Progenitor cell of endocrine pancreas (in vitro differentiated cells): ENCODE measurements at regions not wholly inside any gene's neighbourhood (a gene's known extent, or its start where the extent isn't known, plus 50 kb on each side); places are given as distances from the start of the nearest gene placed in this dataset.

Experiments
- DNase-seq: peaks from one replicate; pipeline ENCODE4 v3.0.0; 2021; ENCODE audit warnings: low spot score; ENCODE audit not compliant: unreplicated experiment
- H3K27ac Mint-ChIP-seq: 2 replicates; pipeline ENCODE4 v1.8.0; 2021; ENCODE audit warnings: mild to moderate bottlenecking, moderate library complexity, mixed read lengths
- H3K27me3 Mint-ChIP-seq: 2 replicates; pipeline ENCODE4 v1.8.0; 2021; ENCODE audit warnings: mixed read lengths
- H3K36me3 Mint-ChIP-seq: 2 replicates; pipeline ENCODE4 v1.8.0; 2022; ENCODE audit warnings: mixed read lengths; ENCODE audit not compliant: insufficient read depth
- H3K4me1 Mint-ChIP-seq: 2 replicates; pipeline ENCODE4 v1.8.0; 2021; ENCODE audit warnings: low read depth, mixed read lengths
- H3K4me3 Mint-ChIP-seq: 2 replicates; pipeline ENCODE4 v1.8.0; 2021; ENCODE audit warnings: low read depth, mild to moderate bottlenecking, moderate library complexity, mixed read lengths
- H3K9me3 Mint-ChIP-seq: 2 replicates; pipeline ENCODE4 v1.8.0; 2021; ENCODE audit warnings: low read depth, mixed read lengths
- CTCF ChIP-seq: fragments of 200-600 bp; sonication (generic); IDR thresholded peaks from one replicate; pipeline ENCODE4 v1.5.0; 2021; ENCODE audit warnings: antibody characterized with exemption, mild to moderate bottlenecking; ENCODE audit not compliant: unreplicated experiment

GRCh38 chr21:27418346-27418745 lies 451.5 kb upstream of the ADAMTS5 start:
- DNase-seq = no peak
- no peaks in the 10 kb centered on the region for H3K4me1 Mint-ChIP-seq
- TF ChIP-seq CTCF = no peak
- no peaks in the 10 kb centered on the region for H3K9me3 Mint-ChIP-seq
- no peaks in the 10 kb centered on the region for H3K36me3 Mint-ChIP-seq
- no peak overlapping the region for H3K27ac Mint-ChIP-seq
- no peak overlapping the region for H3K4me3 Mint-ChIP-seq
- H3K27me3 Mint-ChIP-seq = no peaks in the 10 kb centered on the region

- no peak for DNase-seq
- no peak for TF ChIP-seq CTCF
- H3K27ac Mint-ChIP-seq = no peak overlapping the region
- no peaks in the 10 kb centered on the region for H3K27me3 Mint-ChIP-seq
- no peaks in the 10 kb centered on the region for H3K4me1 Mint-ChIP-seq
- H3K9me3 Mint-ChIP-seq = peaks cover 3% of the 10 kb centered on the region
- no peaks in the 10 kb centered on the region for H3K36me3 Mint-ChIP-seq
- no peak overlapping the region for H3K4me3 Mint-ChIP-seq
Observed at GRCh38 chr21:27412530-27412929, 445.6 kb upstream of the ADAMTS5 start.

GRCh38 chr21:27408826-27409225 lies 441.9 kb upstream of the ADAMTS5 start:
- no peak for DNase-seq
- H3K27me3 Mint-ChIP-seq = no peaks in the 10 kb centered on the region
- peaks cover 3% of the 10 kb centered on the region for H3K9me3 Mint-ChIP-seq
- H3K36me3 Mint-ChIP-seq = no peaks in the 10 kb centered on the region
- H3K27ac Mint-ChIP-seq = no peak overlapping the region
- H3K4me3 Mint-ChIP-seq = no peak overlapping the region
- TF ChIP-seq CTCF = no peak
- no peaks in the 10 kb centered on the region for H3K4me1 Mint-ChIP-seq

- H3K36me3 Mint-ChIP-seq = no peaks in the 10 kb centered on the region
- no peak overlapping the region for H3K27ac Mint-ChIP-seq
- no peak overlapping the region for H3K4me3 Mint-ChIP-seq
- H3K4me1 Mint-ChIP-seq = no peaks in the 10 kb centered on the region
- H3K9me3 Mint-ChIP-seq = peaks cover 3% of the 10 kb centered on the region
- no peak for DNase-seq
- no peak for TF ChIP-seq CTCF
- no peaks in the 10 kb centered on the region for H3K27me3 Mint-ChIP-seq
Observed at GRCh38 chr21:27407271-27407670, 440.4 kb upstream of the ADAMTS5 start.

- no peak for TF ChIP-seq CTCF
- no peaks in the 10 kb centered on the region for H3K4me1 Mint-ChIP-seq
- H3K9me3 Mint-ChIP-seq = peaks cover 3% of the 10 kb centered on the region
- no peaks in the 10 kb centered on the region for H3K27me3 Mint-ChIP-seq
- H3K27ac Mint-ChIP-seq = no peak overlapping the region
- DNase-seq = no peak
- H3K4me3 Mint-ChIP-seq = no peak overlapping the region
- no peaks in the 10 kb centered on the region for H3K36me3 Mint-ChIP-seq
Observed at GRCh38 chr21:27406300-27407009, 439.6 kb upstream of the ADAMTS5 start.
